GM12878 (cell line): ENCODE measurements at regions not wholly inside any gene's neighbourhood (a gene's known extent, or its start where the extent isn't known, plus 50 kb on each side); places are given as distances from the start of the nearest gene placed in this dataset.

Experiments
- ATAC-seq: fragments of 200-7000 bp; cut with Tn5 transposase; 3 replicates; pipeline ENCODE4 v1.9.1; 2020; ENCODE audit warnings: mild to moderate bottlenecking, moderate library complexity
- BruUV-seq: library from RNA; stranded (reverse); fragments of 400-500 nt; replicated peaks from 2 replicates; lab custom pipeline; 2021; lab: Mats Ljungman, UMichigan
- CTCF ChIA-PET: fragments of 300-600 bp; sonication (Branson Sonifier 250); formaldehyde crosslinking; extraction: SDS; loops from one replicate; lab custom pipeline; 2021; ENCODE audit warnings: inconsistent platforms; lab: Yijun Ruan, JAX
- POLR2A ChIA-PET: fragments of 350-600 bp; formaldehyde crosslinking; extraction: SDS; loops from one replicate; lab custom pipeline; 2021; ENCODE audit warnings: inconsistent platforms; lab: Charles Lee
- RAD21 ChIA-PET: fragments of 300-600 bp; sonication (Branson Sonifier 250); formaldehyde crosslinking; loops from one replicate; lab custom pipeline; 2023; ENCODE audit warnings: antibody characterized with exemption; ENCODE audit not compliant: unreplicated experiment; lab: Charles Lee
- SMC1A ChIA-PET: fragments of 300-600 bp; sonication (Branson Sonifier 250); formaldehyde crosslinking; loops from one replicate; lab custom pipeline; 2023; ENCODE audit not compliant: unreplicated experiment, uncharacterized antibody; lab: Charles Lee
- DNase-seq: peaks from one replicate; pipeline ENCODE4 v3.0.0-alpha.2; 2011; ENCODE audit warnings: low read depth, low spot score
- FAIRE-seq: peaks from 3 replicates; lab custom pipeline; 2011; peaks lifted over from hg19 to GRCh38; lab: Jason Lieb, UNC
- H2AFZ ChIP-seq: 2 replicates; pipeline ENCODE4 v1.6.0; 2011; ENCODE audit warnings: low read depth, low read length, control low read depth; ENCODE audit not compliant: control insufficient read depth
- H3K27ac ChIP-seq: 2 replicates; pipeline ENCODE4 v1.5.1; 2011; ENCODE audit warnings: control low read depth; ENCODE audit not compliant: control insufficient read depth, insufficient read depth
- H3K27me3 ChIP-seq, 2 experiments: replicated peaks in 1 of 2; 2 replicates each; pipeline versions ENCODE4 v1.6.0 to v1.6.1; 2011; ENCODE audit warnings: low read length in 1 of 2; ENCODE audit not compliant: control insufficient read depth in 2 of 2, insufficient read depth in 2 of 2
- H3K36me3 ChIP-seq, 2 experiments: 2 replicates each; pipeline ENCODE4 v1.5.1; 2011; ENCODE audit warnings: low read length in 1 of 2; ENCODE audit not compliant: control insufficient read depth in 2 of 2, insufficient read depth in 2 of 2
- H3K4me1 ChIP-seq: 2 replicates; pipeline ENCODE4 v1.6.1; 2011; ENCODE audit warnings: mild to moderate bottlenecking, low read length, moderate library complexity, mixed read lengths; ENCODE audit not compliant: control insufficient read depth, insufficient read depth
- H3K4me2 ChIP-seq: 2 replicates; pipeline ENCODE4 v1.6.0; 2011; ENCODE audit warnings: control low read depth; ENCODE audit not compliant: control insufficient read depth, insufficient read depth
- H3K4me3 ChIP-seq: fragments of 200-600 bp; sonication (generic); 2 replicates; pipeline ENCODE4 v1.5.1; 2016
- H3K79me2 ChIP-seq: 2 replicates; pipeline ENCODE4 v1.6.0; 2011; ENCODE audit warnings: low read length; ENCODE audit not compliant: control insufficient read depth, insufficient read depth
- H3K9ac ChIP-seq: 2 replicates; pipeline ENCODE4 v1.8.0; 2011; ENCODE audit warnings: low read length, control low read depth, mixed read lengths; ENCODE audit not compliant: control insufficient read depth, insufficient read depth
- H3K9me3 ChIP-seq: replicated peaks from 3 replicates; pipeline ENCODE4 v1.5.1; 2011; ENCODE audit warnings: mild to moderate bottlenecking, low read length; ENCODE audit not compliant: control insufficient read depth, insufficient read depth
- H4K20me1 ChIP-seq: 2 replicates; pipeline ENCODE4 v1.6.0; 2011; ENCODE audit not compliant: control insufficient read depth, insufficient read depth
- ATF7 ChIP-seq: fragments of 450-650 bp; IDR thresholded peaks from 2 replicates; pipeline ENCODE4 v1.6.1; 2016; ENCODE audit warnings: low read depth, mild to moderate bottlenecking
- HDAC2 ChIP-seq: fragments of 200-600 bp; sonication (generic); IDR thresholded peaks from 2 replicates; pipeline ENCODE4 v1.6.1; 2017
- HDAC6 ChIP-seq: fragments of 200-600 bp; sonication (generic); IDR thresholded peaks from one replicate; pipeline ENCODE4 v1.8.0; 2017; ENCODE audit warnings: antibody characterized with exemption; ENCODE audit not compliant: unreplicated experiment
- IRF3 ChIP-seq: fragments of 450-650 bp; IDR thresholded peaks from 2 replicates; pipeline ENCODE4 v1.6.1; 2014; ENCODE audit warnings: mild to moderate bottlenecking
- JUNB ChIP-seq: IDR thresholded peaks from 2 replicates; pipeline ENCODE4 v1.6.1; 2016; ENCODE audit warnings: antibody characterized with exemption, mild to moderate bottlenecking
- KDM1A ChIP-seq: fragments of 200-600 bp; sonication (generic); IDR thresholded peaks from 2 replicates; pipeline ENCODE4 v1.6.1; 2016; ENCODE audit warnings: borderline replicate concordance
- MTA2 ChIP-seq: fragments of 450-650 bp; IDR thresholded peaks from 2 replicates; pipeline ENCODE4 v1.6.1; 2016; ENCODE audit warnings: low read depth, mild to moderate bottlenecking, moderate library complexity
- MTA3 ChIP-seq: IDR thresholded peaks from 2 replicates; pipeline ENCODE4 v1.6.1; 2012; ENCODE audit warnings: low read length, inconsistent platforms, borderline replicate concordance
- NBN ChIP-seq: fragments of 450-650 bp; IDR thresholded peaks from 2 replicates; pipeline ENCODE4 v1.6.1; 2016
- NFYA ChIP-seq: IDR thresholded peaks from 2 replicates; pipeline ENCODE4 v1.6.1; 2011; ENCODE audit warnings: low read depth, mild to moderate bottlenecking, low read length, improper control_type of control experiment, borderline replicate concordance
- RELA ChIP-seq: fragments of 450-650 bp; IDR thresholded peaks from 2 replicates; pipeline ENCODE4 v1.8.0; 2014; ENCODE audit warnings: borderline replicate concordance; ENCODE audit not compliant: partially characterized antibody
- STAT3 ChIP-seq: IDR thresholded peaks from 2 replicates; pipeline ENCODE4 v1.6.1; 2011; ENCODE audit warnings: low read depth, low read length, improper control_type of control experiment
- TARDBP ChIP-seq: IDR thresholded peaks from 2 replicates; pipeline ENCODE4 v1.6.1; 2016; ENCODE audit warnings: borderline replicate concordance
- ZBTB11 ChIP-seq: fragments of 450-650 bp; formaldehyde crosslinking; IDR thresholded peaks from 2 replicates; pipeline ENCODE4 v1.5.0; 2022; ENCODE audit warnings: mild to moderate bottlenecking, missing genetic modification characterization
- WGBS: methylation state at CpG from one replicate; pipeline ENCODE4 v1.1.6; 2016; ENCODE audit warnings: low lambda C conversion rate; ENCODE audit not compliant: insufficient replicate concordance, insufficient coverage; ENCODE audit errors: missing lambda C conversion rate; 5-methylcytosine and 5-hydroxymethylcytosine counted together
- in situ Hi-C: fragments of 300-500 bp; cut with MboI; formaldehyde crosslinking; loops from 9 replicates; pipeline ENCODE4 v1.14.3; 2018; ENCODE audit warnings: mixed read lengths
- intact Hi-C: fragments of 100-400 bp; cut with micrococcal nuclease; formaldehyde crosslinking; loops from one replicate; pipeline ENCODE4 v1.14.2; 2022; ENCODE audit not compliant: unreplicated experiment
- TF ChIP-seq, protein P1 (sequence below): IDR thresholded peaks from 2 replicates; pipeline ENCODE4 v1.6.1; 2012; ENCODE audit warnings: low read length, inconsistent platforms
- TF ChIP-seq, protein P2 (sequence below): fragments of 450-650 bp; IDR thresholded peaks from 2 replicates; pipeline ENCODE4 v1.6.1; 2016; ENCODE audit warnings: mild to moderate bottlenecking
- TF ChIP-seq, protein P3 (sequence below): fragments of 450-650 bp; IDR thresholded peaks from 2 replicates; pipeline ENCODE4 v1.6.1; 2018; ENCODE audit warnings: mild to moderate bottlenecking, low read depth, moderate library complexity; ENCODE audit not compliant: partially characterized antibody

DNA sequence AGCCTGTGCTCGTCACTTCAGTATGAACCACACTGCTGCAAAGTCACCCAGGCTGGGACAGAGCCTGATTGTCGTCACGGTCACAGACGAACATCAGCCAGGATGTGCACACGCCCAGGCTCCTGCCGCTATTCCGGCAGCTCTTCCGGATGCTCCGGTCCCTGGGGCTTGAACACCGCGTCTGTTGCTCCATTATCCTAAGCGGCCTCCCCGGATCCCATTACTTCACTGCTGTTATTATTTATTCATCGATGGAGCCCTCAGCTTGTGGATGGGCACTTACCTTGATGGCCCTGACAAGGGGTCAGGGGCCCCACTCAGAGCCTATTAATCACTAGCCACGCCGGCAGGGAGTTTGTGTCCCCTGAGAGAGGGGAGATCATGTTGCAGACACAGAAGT is 120.8 kb upstream of the PCBD1 start:
- no peak for FAIRE-seq
- TF ChIP-seq TARDBP (no peak), MTA2 (no peak), JUNB (no peak), KDM1A (no peak), NFYA (no peak), ATF7 (no peak), IRF3 (no peak), HDAC6 (no peak), ZBTB11 (CRISPR knock-in tag) (no peak), HDAC2 (no peak), RELA (no peak), STAT3 (no peak), MTA3 (no peak), NBN (no peak)
- TF ChIP-seq, protein P1, sequence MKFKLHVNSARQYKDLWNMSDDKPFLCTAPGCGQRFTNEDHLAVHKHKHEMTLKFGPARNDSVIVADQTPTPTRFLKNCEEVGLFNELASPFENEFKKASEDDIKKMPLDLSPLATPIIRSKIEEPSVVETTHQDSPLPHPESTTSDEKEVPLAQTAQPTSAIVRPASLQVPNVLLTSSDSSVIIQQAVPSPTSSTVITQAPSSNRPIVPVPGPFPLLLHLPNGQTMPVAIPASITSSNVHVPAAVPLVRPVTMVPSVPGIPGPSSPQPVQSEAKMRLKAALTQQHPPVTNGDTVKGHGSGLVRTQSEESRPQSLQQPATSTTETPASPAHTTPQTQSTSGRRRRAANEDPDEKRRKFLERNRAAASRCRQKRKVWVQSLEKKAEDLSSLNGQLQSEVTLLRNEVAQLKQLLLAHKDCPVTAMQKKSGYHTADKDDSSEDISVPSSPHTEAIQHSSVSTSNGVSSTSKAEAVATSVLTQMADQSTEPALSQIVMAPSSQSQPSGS: no peak
- TF ChIP-seq, protein P2, sequence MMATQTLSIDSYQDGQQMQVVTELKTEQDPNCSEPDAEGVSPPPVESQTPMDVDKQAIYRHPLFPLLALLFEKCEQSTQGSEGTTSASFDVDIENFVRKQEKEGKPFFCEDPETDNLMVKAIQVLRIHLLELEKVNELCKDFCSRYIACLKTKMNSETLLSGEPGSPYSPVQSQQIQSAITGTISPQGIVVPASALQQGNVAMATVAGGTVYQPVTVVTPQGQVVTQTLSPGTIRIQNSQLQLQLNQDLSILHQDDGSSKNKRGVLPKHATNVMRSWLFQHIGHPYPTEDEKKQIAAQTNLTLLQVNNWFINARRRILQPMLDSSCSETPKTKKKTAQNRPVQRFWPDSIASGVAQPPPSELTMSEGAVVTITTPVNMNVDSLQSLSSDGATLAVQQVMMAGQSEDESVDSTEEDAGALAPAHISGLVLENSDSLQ: no peak
- TF ChIP-seq, protein P3, sequence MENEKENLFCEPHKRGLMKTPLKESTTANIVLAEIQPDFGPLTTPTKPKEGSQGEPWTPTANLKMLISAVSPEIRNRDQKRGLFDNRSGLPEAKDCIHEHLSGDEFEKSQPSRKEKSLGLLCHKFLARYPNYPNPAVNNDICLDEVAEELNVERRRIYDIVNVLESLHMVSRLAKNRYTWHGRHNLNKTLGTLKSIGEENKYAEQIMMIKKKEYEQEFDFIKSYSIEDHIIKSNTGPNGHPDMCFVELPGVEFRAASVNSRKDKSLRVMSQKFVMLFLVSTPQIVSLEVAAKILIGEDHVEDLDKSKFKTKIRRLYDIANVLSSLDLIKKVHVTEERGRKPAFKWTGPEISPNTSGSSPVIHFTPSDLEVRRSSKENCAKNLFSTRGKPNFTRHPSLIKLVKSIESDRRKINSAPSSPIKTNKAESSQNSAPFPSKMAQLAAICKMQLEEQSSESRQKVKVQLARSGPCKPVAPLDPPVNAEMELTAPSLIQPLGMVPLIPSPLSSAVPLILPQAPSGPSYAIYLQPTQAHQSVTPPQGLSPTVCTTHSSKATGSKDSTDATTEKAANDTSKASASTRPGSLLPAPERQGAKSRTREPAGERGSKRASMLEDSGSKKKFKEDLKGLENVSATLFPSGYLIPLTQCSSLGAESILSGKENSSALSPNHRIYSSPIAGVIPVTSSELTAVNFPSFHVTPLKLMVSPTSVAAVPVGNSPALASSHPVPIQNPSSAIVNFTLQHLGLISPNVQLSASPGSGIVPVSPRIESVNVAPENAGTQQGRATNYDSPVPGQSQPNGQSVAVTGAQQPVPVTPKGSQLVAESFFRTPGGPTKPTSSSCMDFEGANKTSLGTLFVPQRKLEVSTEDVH: no peak

More for the DNA sequence above, 120.8 kb upstream of the PCBD1 start:
- Histone ChIP-seq H3K9ac (no peak overlapping the region), H3K9me3 (no peaks in the 10 kb centered on the region), H3K4me3 (no peak overlapping the region), H3K27ac (no peak overlapping the region), H2AFZ (no peak overlapping the region), H3K27me3 (peaks cover 0 to under 1% of the 10 kb centered on the region in 2 experiments; a peak in 1 of 4 replicates), H3K4me1 (no peaks in the 10 kb centered on the region), H4K20me1 (no peaks in the 10 kb centered on the region), H3K79me2 (no peaks in the 10 kb centered on the region), H3K36me3 (no peaks in the 10 kb centered on the region), H3K4me2 (no peak overlapping the region)
- DNase-seq: no peak
- POLR2A ChIA-PET: no interaction called here
- RAD21 ChIA-PET: no interaction called here
- intact Hi-C loops (no loop called here), in situ Hi-C loops (no loop called here)
- 52% methylated on average over 15 of the region's 16 CpGs for WGBS
- no peak for ATAC-seq
- no TSS peak for BruUV-seq
- CTCF ChIA-PET: interaction anchor here (1.0 kb wide), 1 partner anchor 84 kb away, joined by 3 read pairs; no protein-coding TSS in a partner anchor
- SMC1A ChIA-PET: no interaction called here
